NCI-H1436 (cell line): ENCODE measurements at regions not wholly inside any gene's neighbourhood (a gene's known extent, or its start where the extent isn't known, plus 50 kb on each side); places are given as distances from the start of the nearest gene placed in this dataset.
"Not testable (repeated sequence)": the region's sequence is repeated elsewhere in the genome, so short reads cannot be mapped to it uniquely, and the experiment has no call there.

Source experiments
- DNase-seq: peaks from one replicate; lab custom pipeline; 2025; lab: John Stamatoyannopoulos, UW

GRCh38 chr3:72276806-72277205 lies 491.9 kb upstream of the PROK2 start:
- no peak for DNase-seq

- DNase-seq: no peak
Observed at GRCh38 chr3:72275331-72275751, 490.4 kb upstream of the PROK2 start.

- DNase-seq: no peak
Observed at GRCh38 chr3:72274493-72275330, 489.8 kb upstream of the PROK2 start.

- DNase-seq: no peak
Observed at GRCh38 chr3:72273615-72274014, 488.7 kb upstream of the PROK2 start.

- no peak for DNase-seq
Observed at GRCh38 chr3:72272356-72272755, 487.4 kb upstream of the PROK2 start.

- no peak for DNase-seq
Observed at GRCh38 chr3:72271923-72272322, 487.0 kb upstream of the PROK2 start.

- DNase-seq: no peak
Observed at GRCh38 chr3:72271216-72271615, 486.3 kb upstream of the PROK2 start.

GRCh38 chr3:72270730-72271129 lies 485.8 kb upstream of the PROK2 start:
- DNase-seq: no peak

- no peak for DNase-seq
Observed at GRCh38 chr3:72270072-72270681, 485.2 kb upstream of the PROK2 start.

GRCh38 chr3:72269475-72269874 lies 484.5 kb upstream of the PROK2 start:
- no peak for DNase-seq

- DNase-seq: not testable (repeated sequence)
Observed at GRCh38 chr3:72266921-72267524, 482.1 kb upstream of the PROK2 start.

GRCh38 chr3:72266016-72266370 lies 481.0 kb upstream of the PROK2 start:
- DNase-seq: no peak

GRCh38 chr3:72265256-72266015 lies 480.5 kb upstream of the PROK2 start:
- DNase-seq: no peak

GRCh38 chr3:72263223-72263990 lies 478.5 kb upstream of the PROK2 start:
- no peak for DNase-seq

- no peak for DNase-seq
Observed at GRCh38 chr3:72262736-72263135, 477.8 kb upstream of the PROK2 start.

- no peak for DNase-seq
Observed at GRCh38 chr3:72261566-72262564, 476.9 kb upstream of the PROK2 start.

GRCh38 chr3:72260588-72260910 lies 475.6 kb upstream of the PROK2 start:
- DNase-seq: no peak

GRCh38 chr3:72259755-72260587 lies 475.0 kb upstream of the PROK2 start:
- no peak for DNase-seq

- peak; percentile 40 for DNase-seq
Observed at GRCh38 chr3:72258361-72259141, 473.6 kb upstream of the PROK2 start.
